ENCODE measurements at regions not wholly inside any gene's neighbourhood (a gene's known extent, or its start where the extent isn't known, plus 50 kb on each side); places are given as distances from the start of the nearest gene placed in this dataset.

GRCh38 chr10:10515479-10516204, 502.0 kb upstream of the CELF2 start:
- no peak for DNase-seq (ENCODE audit: low spot score)
- ATAC-seq (ENCODE audit: low read depth): no peak
- Histone ChIP-seq H3K36me3 (ENCODE audit: low read depth) (no peaks in the 10 kb centered on the region), H3K4me3 (ENCODE audit: severe bottlenecking) (no peak overlapping the region), H3K27me3 (ENCODE audit: insufficient read depth, poor library complexity, severe bottlenecking) (no peaks in the 10 kb centered on the region), H3K4me1 (ENCODE audit: insufficient read depth, poor library complexity, severe bottlenecking) (no peaks in the 10 kb centered on the region), H3K27ac (ENCODE audit: poor library complexity, severe bottlenecking) (no peak overlapping the region), H3K9me3 (ENCODE audit: severe bottlenecking) (no peaks in the 10 kb centered on the region)
- TF ChIP-seq CTCF (IDR thresholded peaks at IDR 0.05; ENCODE audit: poor library complexity, severe bottlenecking): no peak

- Histone ChIP-seq H3K27me3 (ENCODE audit: insufficient read depth, poor library complexity, severe bottlenecking) (no peaks in the 10 kb centered on the region), H3K9me3 (ENCODE audit: severe bottlenecking) (no peaks in the 10 kb centered on the region), H3K4me3 (ENCODE audit: severe bottlenecking) (no peak overlapping the region), H3K4me1 (ENCODE audit: insufficient read depth, poor library complexity, severe bottlenecking) (no peaks in the 10 kb centered on the region), H3K27ac (ENCODE audit: poor library complexity, severe bottlenecking) (no peak overlapping the region), H3K36me3 (ENCODE audit: low read depth) (no peaks in the 10 kb centered on the region)
- no peak for DNase-seq (ENCODE audit: low spot score)
- TF ChIP-seq CTCF (IDR thresholded peaks at IDR 0.05; ENCODE audit: poor library complexity, severe bottlenecking): no peak
- ATAC-seq (ENCODE audit: low read depth): no peak
Measured at GRCh38 chr10:10516346-10517130, 501.1 kb upstream of the CELF2 start.

- no peak for TF ChIP-seq CTCF (IDR thresholded peaks at IDR 0.05; ENCODE audit: poor library complexity, severe bottlenecking)
- Histone ChIP-seq H3K9me3 (ENCODE audit: severe bottlenecking) (no peaks in the 10 kb centered on the region), H3K4me3 (ENCODE audit: severe bottlenecking) (no peak overlapping the region), H3K36me3 (ENCODE audit: low read depth) (no peaks in the 10 kb centered on the region), H3K27ac (ENCODE audit: poor library complexity, severe bottlenecking) (no peak overlapping the region), H3K27me3 (ENCODE audit: insufficient read depth, poor library complexity, severe bottlenecking) (no peaks in the 10 kb centered on the region), H3K4me1 (ENCODE audit: insufficient read depth, poor library complexity, severe bottlenecking) (no peaks in the 10 kb centered on the region)
- ATAC-seq (ENCODE audit: low read depth) (no peak), DNase-seq (ENCODE audit: low spot score) (no peak)
Measured at GRCh38 chr10:10517866-10518265, 499.8 kb upstream of the CELF2 start.

GRCh38 chr10:10519674-10520073, 498.0 kb upstream of the CELF2 start:
- DNase-seq (ENCODE audit: low spot score): no peak
- no peak overlapping the region for H3K27ac ChIP-seq (ENCODE audit: poor library complexity, severe bottlenecking)
- no peak overlapping the region for H3K4me3 ChIP-seq (ENCODE audit: severe bottlenecking)
- H3K4me1 ChIP-seq (ENCODE audit: insufficient read depth, poor library complexity, severe bottlenecking): no peaks in the 10 kb centered on the region
- ATAC-seq (ENCODE audit: low read depth): no peak
- no peaks in the 10 kb centered on the region for H3K9me3 ChIP-seq (ENCODE audit: severe bottlenecking)
- H3K36me3 ChIP-seq (ENCODE audit: low read depth): no peaks in the 10 kb centered on the region
- no peaks in the 10 kb centered on the region for H3K27me3 ChIP-seq (ENCODE audit: insufficient read depth, poor library complexity, severe bottlenecking)
- TF ChIP-seq CTCF (IDR thresholded peaks at IDR 0.05; ENCODE audit: poor library complexity, severe bottlenecking): no peak

Measured in RWPE2 (cell line).